Common myeloid progenitor, CD34-positive (primary cell): ENCODE measurements at regions not wholly inside any gene's neighbourhood (a gene's known extent, or its start where the extent isn't known, plus 50 kb on each side); places are given as distances from the start of the nearest gene placed in this dataset.

Source experiments
- CTCF ChIA-PET: fragments of 350-600 bp; sonication (Branson Sonifier 250); formaldehyde crosslinking; loops from one replicate; lab custom pipeline; 2021; ENCODE audit warnings: antibody characterized with exemption; lab: Charles Lee
- POLR2A ChIA-PET: fragments of 350-600 bp; sonication (Branson Sonifier 250); formaldehyde crosslinking; loops from one replicate; lab custom pipeline; 2021; ENCODE audit warnings: antibody characterized with exemption; lab: Charles Lee
- DNase-seq, 3 donors: peaks; one replicate each; pipeline versions ENCODE4 v3.0.0 to v3.0.0-alpha.2; 2013
- H3K27ac ChIP-seq, 2 experiments: 1 replicate in 1 of 2; 2 replicates in 1 of 2; pipeline ENCODE4 v1.7.0; 2013; ENCODE audit warnings: inconsistent platforms in 2 of 2, low read length in 2 of 2, mild to moderate bottlenecking in 2 of 2, low read depth in 1 of 2, moderate library complexity in 1 of 2; ENCODE audit not compliant: severe bottlenecking in 2 of 2, insufficient read depth in 1 of 2, poor library complexity in 1 of 2
- H3K27me3 ChIP-seq, 5 experiments: replicated peaks in 2 of 5; 1 replicate in 3 of 5; 2 replicates in 2 of 5; pipeline versions ENCODE4 v1.6.1 to v1.7.0; 2013; ENCODE audit warnings: low read length in 4 of 5, mild to moderate bottlenecking in 2 of 5, moderate library complexity in 2 of 5, inconsistent platforms in 1 of 5; ENCODE audit not compliant: insufficient read depth in 5 of 5, control insufficient read depth in 4 of 5
- H3K36me3 ChIP-seq, 4 experiments: 1 replicate in 2 of 4; 2 replicates in 2 of 4; pipeline versions ENCODE4 v1.6.1 to v1.7.0; 2013; ENCODE audit warnings: low read length in 3 of 4, control low read depth in 1 of 4, mild to moderate bottlenecking in 1 of 4; ENCODE audit not compliant: control insufficient read depth in 4 of 4, insufficient read depth in 4 of 4
- H3K4me1 ChIP-seq, 4 experiments: 1 replicate in 3 of 4; 2 replicates in 1 of 4; pipeline versions ENCODE4 v1.6.1 to v1.7.1; 2013; ENCODE audit warnings: low read length in 3 of 4, mild to moderate bottlenecking in 3 of 4, control low read depth in 1 of 4, inconsistent platforms in 1 of 4, moderate library complexity in 1 of 4; ENCODE audit not compliant: control insufficient read depth in 4 of 4, insufficient read depth in 4 of 4; ENCODE audit errors: control extremely low read depth in 1 of 4
- H3K4me3 ChIP-seq, 7 experiments: 1 replicate in 4 of 7; 2 replicates in 3 of 7; pipeline versions ENCODE4 v1.5.1 to v1.7.0; 2013; ENCODE audit warnings: mild to moderate bottlenecking in 7 of 7, low read length in 6 of 7, moderate library complexity in 6 of 7, inconsistent platforms in 2 of 7, low read depth in 2 of 7, control low read depth in 1 of 7; ENCODE audit not compliant: insufficient read depth in 4 of 7, control insufficient read depth in 1 of 7; ENCODE audit errors: extremely low read depth in 1 of 7
- H3K9me3 ChIP-seq, 5 experiments: 1 replicate in 4 of 5; 2 replicates in 1 of 5; pipeline versions ENCODE4 v1.6.1 to v1.7.1; 2013; ENCODE audit warnings: low read length in 4 of 5, mild to moderate bottlenecking in 2 of 5, inconsistent platforms in 1 of 5, low read depth in 1 of 5, moderate library complexity in 1 of 5; ENCODE audit not compliant: control insufficient read depth in 4 of 5, insufficient read depth in 2 of 5; ENCODE audit errors: control extremely low read depth in 1 of 5
- WGBS: methylation state at CpG from one replicate; pipeline ENCODE4 v1.1.5; 2013; ENCODE audit not compliant: insufficient coverage; 5-methylcytosine and 5-hydroxymethylcytosine counted together

- no peak overlapping the region for H3K4me3 ChIP-seq
- H3K27me3 ChIP-seq, result no peaks in the 10 kb centered on the region
- 100% methylated on average over 1 of the region's 2 CpGs for WGBS
- H3K36me3 ChIP-seq, result no peaks in the 10 kb centered on the region
- ChIA-PET POLR2A (no interaction called here), CTCF (no interaction called here)
- no peak for DNase-seq
- no peaks in the 10 kb centered on the region for H3K9me3 ChIP-seq
- peaks cover 0 to 3% (median 0%) of the 10 kb centered on the region in 4 experiments for H3K4me1 ChIP-seq
- no peak overlapping the region for H3K27ac ChIP-seq
Observed at GRCh38 chr15:53288542-53288941, 470.9 kb downstream of the WDR72 start.

DNA sequence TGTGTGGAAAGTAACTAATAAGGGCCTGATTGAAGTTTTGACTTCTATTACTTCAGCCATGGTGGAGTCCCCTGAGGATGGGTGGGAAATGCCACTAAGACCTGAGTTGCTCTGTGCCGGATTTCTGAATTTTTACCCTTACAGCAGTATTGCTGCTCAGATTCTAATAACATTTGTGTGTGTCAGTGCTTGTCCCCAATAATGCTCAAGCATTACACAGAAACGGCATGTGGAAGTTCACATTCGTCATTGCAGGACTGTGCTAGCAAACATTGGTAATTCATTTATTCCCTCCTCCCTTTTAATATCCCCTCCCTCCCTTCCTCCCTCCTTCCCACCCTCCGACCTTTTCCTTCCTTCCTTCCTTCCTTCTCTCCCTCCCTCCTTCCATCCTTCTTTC lies 484.5 kb upstream of the ONECUT1 start:
- Histone ChIP-seq H3K36me3 (no peaks in the 10 kb centered on the region), H3K4me1 (no peaks in the 10 kb centered on the region), H3K9me3 (peaks cover 0 to 3% (median 0%) of the 10 kb centered on the region in 5 experiments), H3K27me3 (no peaks in the 10 kb centered on the region), H3K27ac (no peak overlapping the region), H3K4me3 (no peak overlapping the region)
- WGBS, result 56% methylated on average over 3 of the region's 4 CpGs
- ChIA-PET POLR2A (no interaction called here), CTCF (no interaction called here)
- no peak for DNase-seq

GRCh38 chr15:53272116-53272515 lies 482.0 kb upstream of the ONECUT1 start:
- 0% methylated on average over 1 of the region's 1 CpG for WGBS
- ChIA-PET CTCF (no interaction called here), POLR2A (no interaction called here)
- no peaks in the 10 kb centered on the region for H3K4me1 ChIP-seq
- H3K27ac ChIP-seq, result no peak overlapping the region
- peaks cover 0 to 3% (median 0%) of the 10 kb centered on the region in 5 experiments for H3K9me3 ChIP-seq
- no peak overlapping the region for H3K4me3 ChIP-seq
- no peaks in the 10 kb centered on the region for H3K36me3 ChIP-seq
- no peak for DNase-seq
- no peaks in the 10 kb centered on the region for H3K27me3 ChIP-seq

DNA sequence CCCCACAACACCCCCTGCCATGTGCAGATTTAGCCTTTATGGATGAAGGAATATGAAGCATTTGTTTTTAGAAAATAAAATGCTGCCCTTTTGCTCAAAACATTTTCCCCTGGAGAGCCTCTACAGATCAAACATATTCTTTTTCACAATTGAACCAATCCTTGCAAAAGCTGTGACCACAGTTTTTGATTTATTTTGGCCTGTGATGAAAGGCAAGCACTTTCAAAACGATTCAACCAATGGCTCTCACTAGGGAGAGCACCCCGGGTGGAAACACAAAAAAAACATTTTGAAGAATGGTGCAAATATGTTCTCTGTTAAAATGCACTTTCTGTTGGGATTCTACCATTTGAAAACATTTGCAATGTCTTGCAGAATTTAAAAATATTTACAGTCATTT lies 476.0 kb upstream of the ONECUT1 start:
- DNase-seq, result no peak
- Histone ChIP-seq H3K4me1 (no peaks in the 10 kb centered on the region), H3K36me3 (no peaks in the 10 kb centered on the region), H3K9me3 (no peaks in the 10 kb centered on the region), H3K27me3 (no peaks in the 10 kb centered on the region), H3K4me3 (no peak overlapping the region), H3K27ac (no peak overlapping the region)
- ChIA-PET POLR2A (no interaction called here), CTCF (no interaction called here)
- 80% methylated on average over 1 of the region's 2 CpGs for WGBS

GRCh38 chr15:53260647-53261046 lies 470.5 kb upstream of the ONECUT1 start:
- CTCF ChIA-PET, result no interaction called here

DNA sequence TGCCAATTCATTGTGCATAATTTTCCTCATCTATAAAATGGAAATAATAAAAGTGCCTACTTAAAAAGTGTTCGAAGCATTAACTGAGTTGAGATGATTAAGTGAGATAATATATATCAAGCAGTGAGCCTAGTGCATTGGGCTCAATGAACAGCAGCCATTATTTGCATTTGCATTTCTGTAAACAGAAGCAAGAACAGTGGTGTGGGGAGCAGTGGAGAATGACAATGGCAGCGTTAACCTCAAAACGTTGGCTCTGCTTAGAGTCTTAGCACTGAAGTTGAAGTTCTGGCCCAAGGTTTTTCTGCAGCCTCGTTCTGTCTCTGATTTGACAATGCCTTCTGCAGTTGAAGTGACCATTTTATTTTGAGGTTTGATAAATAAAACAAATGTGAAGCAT lies 466.3 kb upstream of the ONECUT1 start:
- no peaks in the 10 kb centered on the region for H3K27me3 ChIP-seq
- no peaks in the 10 kb centered on the region for H3K36me3 ChIP-seq
- H3K4me3 ChIP-seq, result no peak overlapping the region
- CTCF ChIA-PET, result no interaction called here
- H3K9me3 ChIP-seq, result no peaks in the 10 kb centered on the region
- H3K4me1 ChIP-seq, result no peaks in the 10 kb centered on the region
- no peak for DNase-seq
- 89% methylated on average over 4 of the region's 4 CpGs for WGBS
- no peak overlapping the region for H3K27ac ChIP-seq
- POLR2A ChIA-PET, result no interaction called here

More at GRCh38 chr15:53260647-53261046, 470.5 kb upstream of the ONECUT1 start:
- no peaks in the 10 kb centered on the region for H3K4me1 ChIP-seq
- WGBS, result no CpG with 5 or more reads among the region's 1 CpG
- H3K27me3 ChIP-seq, result no peaks in the 10 kb centered on the region
- no peaks in the 10 kb centered on the region for H3K36me3 ChIP-seq
- no peak overlapping the region for H3K4me3 ChIP-seq
- no peaks in the 10 kb centered on the region for H3K9me3 ChIP-seq
- POLR2A ChIA-PET, result no interaction called here
- no peak for DNase-seq
- no peak overlapping the region for H3K27ac ChIP-seq

DNA sequence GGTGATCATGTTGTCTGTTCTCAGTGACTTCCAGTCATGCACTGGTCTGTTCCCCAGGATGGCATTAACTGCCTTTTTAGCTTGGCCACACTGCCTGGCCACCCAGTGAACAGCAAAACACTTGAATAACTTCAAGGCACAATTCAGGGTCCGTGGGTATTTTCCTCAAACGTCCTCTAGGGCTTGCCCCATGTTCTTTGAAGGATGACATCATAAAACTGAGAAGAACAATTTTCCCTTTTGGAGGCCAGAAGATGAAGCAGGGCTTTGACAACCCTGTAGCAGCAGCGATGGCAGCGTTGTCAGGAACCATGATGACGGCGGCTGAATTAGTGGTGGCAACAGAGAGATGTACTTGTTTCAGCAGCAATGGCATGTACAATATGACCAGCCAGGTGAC lies 465.9 kb upstream of the ONECUT1 start:
- POLR2A ChIA-PET, result no interaction called here
- Histone ChIP-seq H3K9me3 (no peaks in the 10 kb centered on the region), H3K4me3 (no peak overlapping the region), H3K36me3 (no peaks in the 10 kb centered on the region), H3K4me1 (no peaks in the 10 kb centered on the region), H3K27ac (no peak overlapping the region), H3K27me3 (no peaks in the 10 kb centered on the region)
- no peak for DNase-seq
- CTCF ChIA-PET, result no interaction called here
- WGBS, result 92% methylated on average over 6 of the region's 6 CpGs
